ENCODE measurements at regions not wholly inside any gene's neighbourhood (a gene's known extent, or its start where the extent isn't known, plus 50 kb on each side); places are given as distances from the start of the nearest gene placed in this dataset.

- H3K4me3 ChIP-seq (ENCODE audit: low read depth, low read length), result no peak overlapping the region
- no peak for TF ChIP-seq CTCF (IDR thresholded peaks at IDR 0.05; ENCODE audit: borderline replicate concordance, insufficient read depth, low read depth, low read length)
Observed at GRCh38 chr10:109202111-109202510, 721.2 kb downstream of the XPNPEP1 start.

GRCh38 chr10:109200646-109201045, 722.7 kb downstream of the XPNPEP1 start:
- TF ChIP-seq CTCF (IDR thresholded peaks at IDR 0.05; ENCODE audit: borderline replicate concordance, insufficient read depth, low read depth, low read length), result no peak
- no peak overlapping the region for H3K4me3 ChIP-seq (ENCODE audit: low read depth, low read length)

GRCh38 chr10:109191823-109192222, 731.5 kb downstream of the XPNPEP1 start:
- TF ChIP-seq CTCF (IDR thresholded peaks at IDR 0.05; ENCODE audit: borderline replicate concordance, insufficient read depth, low read depth, low read length), result no peak
- H3K4me3 ChIP-seq (ENCODE audit: low read depth, low read length), result no peak overlapping the region

- H3K4me3 ChIP-seq (ENCODE audit: low read depth, low read length), result no peak overlapping the region
- no peak for TF ChIP-seq CTCF (IDR thresholded peaks at IDR 0.05; ENCODE audit: borderline replicate concordance, insufficient read depth, low read depth, low read length)
Observed at GRCh38 chr10:109191341-109191740, 732.0 kb downstream of the XPNPEP1 start.

GRCh38 chr10:109187677-109188076, 735.6 kb downstream of the XPNPEP1 start:
- H3K4me3 ChIP-seq (ENCODE audit: low read depth, low read length), result no peak overlapping the region
- TF ChIP-seq CTCF (IDR thresholded peaks at IDR 0.05; ENCODE audit: borderline replicate concordance, insufficient read depth, low read depth, low read length), result no peak

- H3K4me3 ChIP-seq (ENCODE audit: low read depth, low read length), result no peak overlapping the region
- TF ChIP-seq CTCF (IDR thresholded peaks at IDR 0.05; ENCODE audit: borderline replicate concordance, insufficient read depth, low read depth, low read length), result no peak
Observed at GRCh38 chr10:109183366-109183765, 739.9 kb downstream of the XPNPEP1 start.

- TF ChIP-seq CTCF (IDR thresholded peaks at IDR 0.05; ENCODE audit: borderline replicate concordance, insufficient read depth, low read depth, low read length), result no peak
- no peak overlapping the region for H3K4me3 ChIP-seq (ENCODE audit: low read depth, low read length)
Observed at GRCh38 chr10:109178591-109178990, 744.7 kb downstream of the XPNPEP1 start.
